GM18505 (cell line): ENCODE measurements at regions not wholly inside any gene's neighbourhood (a gene's known extent, or its start where the extent isn't known, plus 50 kb on each side); places are given as distances from the start of the nearest gene placed in this dataset.
"Not testable (repeated sequence)": the region's sequence is repeated elsewhere in the genome, so short reads cannot be mapped to it uniquely, and the experiment has no call there.

Experiments
- ATAC-seq: cut with Tn5 transposase; IDR thresholded peaks from one replicate; pipeline ENCODE4 v1.9.1; 2021; ENCODE audit not compliant: unreplicated experiment
- POLR2A ChIP-seq: IDR thresholded peaks from 4 replicates; pipeline ENCODE4 v1.6.1; 2011; ENCODE audit warnings: borderline replicate concordance; ENCODE audit not compliant: insufficient read depth, insufficient read length; ENCODE audit errors: extremely low read depth

GRCh38 chr9:107584944-107585343, 95.4 kb upstream of the KLF4 start:
- no peak for ATAC-seq
- TF ChIP-seq POLR2A: no peak

- ATAC-seq: no peak
- TF ChIP-seq POLR2A: no peak
These were observed 94.6 kb upstream of the KLF4 start for GRCh38 chr9:107584186-107584585.

DNA sequence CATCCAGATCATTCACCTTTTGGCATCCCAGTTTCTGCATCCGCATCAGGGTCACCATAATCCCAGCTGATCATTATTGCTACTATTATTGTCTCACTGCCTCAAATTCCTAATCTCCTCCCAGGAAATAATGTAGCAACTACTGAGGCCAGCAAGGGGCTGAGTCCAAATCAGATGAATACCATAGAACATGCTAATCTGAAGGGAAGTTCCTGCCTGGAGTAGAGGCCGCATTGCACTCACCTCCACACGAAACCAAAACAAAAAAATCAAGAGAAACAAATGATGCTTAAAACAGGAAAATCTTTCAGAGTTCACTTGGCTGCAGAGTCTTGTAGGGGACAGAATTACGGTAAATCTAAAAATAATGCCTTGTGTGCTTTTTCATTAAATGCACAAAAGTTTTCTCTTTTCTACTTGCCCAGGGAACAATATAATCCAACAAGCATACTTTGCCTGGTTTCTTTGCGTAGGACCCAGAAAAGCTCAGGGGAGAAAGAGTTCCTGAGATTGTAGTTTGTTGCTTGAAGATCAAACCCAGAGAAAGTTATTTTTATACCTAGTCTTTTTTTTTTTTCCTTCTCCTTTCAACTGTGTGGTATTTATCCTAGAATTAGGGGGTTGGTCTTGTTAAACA, 87.7 kb upstream of the KLF4 start:
- no peak for TF ChIP-seq POLR2A
- no peak for ATAC-seq

DNA sequence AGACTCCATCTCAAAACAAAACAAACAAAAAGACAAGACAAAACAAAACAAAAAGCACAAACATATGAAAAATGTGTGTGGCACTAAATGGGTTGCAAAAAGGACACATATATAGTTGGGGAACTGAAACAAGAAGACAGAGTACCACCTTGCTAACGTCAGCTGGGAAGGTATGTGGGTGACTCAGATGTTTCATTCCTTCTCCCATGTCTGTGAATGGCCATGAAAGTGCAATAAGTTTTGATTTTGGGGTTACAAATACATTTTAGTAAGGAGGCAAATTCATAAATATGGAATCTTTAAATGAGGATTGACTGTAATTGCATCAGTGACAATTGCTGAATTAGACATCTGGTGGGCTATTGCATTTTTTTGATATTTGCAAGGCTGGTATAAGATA, 81.6 kb upstream of the KLF4 start:
- TF ChIP-seq POLR2A: no peak
- no peak for ATAC-seq

DNA sequence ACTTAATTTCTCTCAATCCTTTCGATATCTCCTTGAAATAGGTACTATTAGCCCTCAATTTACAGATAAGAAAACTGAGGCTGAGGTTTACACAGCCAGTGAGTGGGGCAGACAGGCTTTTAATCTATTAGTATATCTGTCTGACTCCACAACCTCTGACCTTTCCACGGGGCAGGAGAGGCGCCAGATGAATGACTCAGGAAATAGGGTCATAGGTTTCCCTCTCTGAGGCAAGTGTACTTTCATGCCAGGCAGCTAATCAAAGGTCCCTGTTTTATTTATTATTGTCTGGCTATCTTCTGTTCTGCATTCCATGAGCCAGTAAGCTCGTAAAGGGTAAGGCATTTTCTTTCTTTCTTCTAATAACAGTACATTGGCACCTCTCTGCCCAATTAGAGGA, 79.6 kb upstream of the KLF4 start:
- TF ChIP-seq POLR2A: no peak
- no peak for ATAC-seq

DNA sequence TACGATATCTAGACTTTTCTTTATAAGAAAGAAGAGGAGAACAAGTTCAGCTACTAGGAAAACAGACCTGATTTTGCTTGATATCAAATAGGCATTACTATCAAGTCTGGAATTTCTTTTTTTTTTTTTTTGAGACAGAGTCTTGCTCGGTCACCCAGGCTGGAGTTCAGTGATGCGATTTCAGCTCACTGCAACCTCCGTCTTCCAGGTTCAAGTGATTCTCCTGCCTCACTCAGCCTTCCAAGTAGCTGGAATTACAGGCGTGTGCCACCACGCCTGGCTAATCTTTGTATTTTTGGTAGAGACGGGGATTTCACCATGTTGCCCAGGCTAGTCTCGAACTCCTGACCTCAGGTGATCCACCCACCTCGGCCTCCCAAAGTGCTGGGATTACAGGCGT, 78.8 kb upstream of the KLF4 start:
- not testable (repeated sequence) for ATAC-seq

GRCh38 chr9:107567462-107567861, 77.9 kb upstream of the KLF4 start:
- TF ChIP-seq POLR2A: no peak
- ATAC-seq: no peak

DNA sequence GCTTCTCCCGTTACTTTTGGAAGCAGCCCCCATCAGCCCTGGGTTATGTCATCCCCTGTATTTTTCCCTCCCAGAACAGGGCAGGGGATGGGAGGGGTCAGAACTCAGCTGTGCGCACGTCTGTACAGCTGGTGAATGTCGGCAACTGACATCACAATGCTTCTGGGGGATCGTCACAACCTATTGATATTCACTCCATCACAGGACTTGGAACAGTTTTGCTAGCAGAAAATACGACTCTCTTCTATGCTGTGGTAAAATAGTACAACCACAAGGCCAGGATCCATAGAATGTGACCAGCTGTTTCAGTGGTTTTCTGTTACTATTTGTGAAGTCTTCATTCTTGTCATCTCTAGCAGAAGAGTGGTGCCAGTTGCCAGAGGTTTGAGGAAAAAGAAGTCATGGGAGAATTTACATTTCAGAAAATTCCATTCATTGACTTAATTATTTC, 77.1 kb upstream of the KLF4 start:
- no peak for ATAC-seq
- no peak for TF ChIP-seq POLR2A

- no peak for TF ChIP-seq POLR2A
- ATAC-seq: no peak
These were observed 73.2 kb upstream of the KLF4 start for GRCh38 chr9:107562798-107563197.

DNA sequence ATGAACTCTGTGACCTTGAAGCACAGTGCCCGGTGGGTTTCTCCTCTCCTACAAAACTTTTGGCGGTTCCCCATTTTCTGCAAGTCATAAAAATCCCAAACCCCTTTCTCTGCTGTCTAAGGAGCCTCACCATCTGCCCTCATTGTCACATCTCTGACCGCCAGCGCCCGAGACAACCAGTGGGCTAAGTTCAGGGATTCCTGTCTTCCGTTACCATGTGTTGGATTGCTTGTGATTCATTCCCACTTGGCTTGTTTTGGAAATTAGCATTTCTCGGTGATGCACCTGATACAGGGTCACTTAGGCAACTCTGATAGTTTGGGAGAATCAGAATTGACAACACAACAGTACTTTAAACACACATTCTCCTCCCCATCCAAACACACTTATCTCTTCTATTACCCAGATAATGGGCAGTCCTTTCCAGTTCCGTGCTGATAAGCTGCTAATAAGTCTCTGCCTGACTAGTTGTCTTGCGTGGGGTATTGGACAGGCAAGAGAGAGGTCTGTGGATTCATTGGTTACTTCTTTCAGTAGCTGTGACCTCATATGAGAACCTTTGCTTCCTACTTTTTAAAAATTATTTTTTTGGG, 70.0 kb upstream of the KLF4 start:
- TF ChIP-seq POLR2A: no peak
- no peak for ATAC-seq

- ATAC-seq: no peak
- no peak for TF ChIP-seq POLR2A
These were observed 67.8 kb upstream of the KLF4 start for GRCh38 chr9:107557236-107557990.

GRCh38 chr9:107554636-107555035, 65.1 kb upstream of the KLF4 start:
- TF ChIP-seq POLR2A: no peak
- ATAC-seq: no peak

DNA sequence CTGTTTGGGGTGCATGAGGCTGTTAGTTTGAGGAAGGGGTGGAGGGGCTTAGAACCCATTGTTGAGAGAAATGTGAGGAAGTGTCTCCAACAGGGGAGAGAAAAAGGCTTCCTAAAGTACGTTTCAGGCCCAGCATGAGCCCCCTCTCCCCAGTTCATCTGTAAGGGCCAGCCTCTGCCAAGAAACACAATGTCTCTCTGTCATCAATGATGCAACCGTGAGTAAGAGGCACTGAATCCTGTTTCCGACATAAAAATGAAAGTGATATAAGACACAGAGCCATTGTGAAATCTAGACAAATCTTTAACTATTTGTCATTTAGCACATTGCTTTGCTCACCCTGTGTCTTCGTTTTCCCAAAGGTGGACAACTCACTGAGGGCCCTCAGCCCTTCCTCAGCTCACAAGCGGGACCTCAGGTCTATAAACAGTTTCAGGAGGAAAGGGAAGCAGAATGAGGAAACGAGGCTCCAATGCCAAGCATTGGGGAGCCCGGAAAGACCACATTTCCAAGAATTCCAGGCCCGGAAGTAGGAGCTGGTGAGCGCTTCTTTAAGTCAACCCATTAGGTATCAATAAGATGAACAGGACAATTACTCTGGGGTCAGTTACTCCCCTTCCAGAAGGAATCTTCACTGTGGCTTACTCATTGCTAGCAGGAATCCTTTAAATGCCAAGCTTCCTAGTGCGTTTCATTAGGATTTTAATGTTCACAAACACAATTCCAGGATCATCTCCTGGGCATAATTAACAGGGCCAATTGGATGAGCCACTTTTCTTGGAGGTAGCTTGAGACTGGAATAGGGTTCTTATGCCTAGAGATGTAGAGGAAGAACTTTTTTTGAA, 59.0 kb upstream of the KLF4 start:
- no peak for ATAC-seq
- TF ChIP-seq POLR2A: no peak
